NCI-H187 (cell line): ENCODE measurements at regions not wholly inside any gene's neighbourhood (a gene's known extent, or its start where the extent isn't known, plus 50 kb on each side); places are given as distances from the start of the nearest gene placed in this dataset.
"Not testable (repeated sequence)": the region's sequence is repeated elsewhere in the genome, so short reads cannot be mapped to it uniquely, and the experiment has no call there.

Source experiments
- DNase-seq, 2 experiments: peaks; one replicate each; lab custom pipeline; 2025; lab: John Stamatoyannopoulos, UW

GRCh38 chr9:108456903-108457302 lies 398.9 kb downstream of the ACTL7B start:
- DNase-seq: no peak

DNA sequence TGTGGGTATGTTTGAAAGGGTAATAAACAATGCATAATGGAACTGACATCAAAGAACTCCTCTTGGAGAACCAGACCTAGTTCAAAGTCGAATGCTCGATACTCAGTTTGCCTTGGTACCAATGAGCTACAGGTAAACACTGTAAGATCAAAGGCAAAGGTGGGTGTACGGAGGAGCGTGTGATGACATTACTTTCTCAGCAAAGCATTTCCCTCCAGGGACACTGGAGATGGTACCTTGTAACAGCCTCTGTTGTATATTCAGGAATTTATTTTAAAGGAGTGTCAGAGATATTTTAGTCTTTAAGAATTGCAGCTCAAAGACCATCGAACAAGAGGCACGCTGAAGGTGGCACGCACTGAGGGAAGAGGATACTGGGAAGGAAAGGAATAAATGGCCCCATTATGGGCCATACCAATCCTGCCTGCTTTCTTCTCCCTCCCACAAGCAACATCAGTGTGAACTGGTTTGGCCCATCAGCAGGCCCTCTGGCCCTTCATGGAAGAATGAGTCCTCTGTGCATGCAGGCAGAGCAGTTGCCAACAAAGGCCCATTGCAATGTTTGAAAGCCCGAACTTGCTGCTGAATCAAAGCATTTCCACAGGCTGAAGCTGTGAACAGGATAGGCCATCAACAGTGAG lies 410.2 kb downstream of the ACTL7B start:
- DNase-seq: no peak

DNA sequence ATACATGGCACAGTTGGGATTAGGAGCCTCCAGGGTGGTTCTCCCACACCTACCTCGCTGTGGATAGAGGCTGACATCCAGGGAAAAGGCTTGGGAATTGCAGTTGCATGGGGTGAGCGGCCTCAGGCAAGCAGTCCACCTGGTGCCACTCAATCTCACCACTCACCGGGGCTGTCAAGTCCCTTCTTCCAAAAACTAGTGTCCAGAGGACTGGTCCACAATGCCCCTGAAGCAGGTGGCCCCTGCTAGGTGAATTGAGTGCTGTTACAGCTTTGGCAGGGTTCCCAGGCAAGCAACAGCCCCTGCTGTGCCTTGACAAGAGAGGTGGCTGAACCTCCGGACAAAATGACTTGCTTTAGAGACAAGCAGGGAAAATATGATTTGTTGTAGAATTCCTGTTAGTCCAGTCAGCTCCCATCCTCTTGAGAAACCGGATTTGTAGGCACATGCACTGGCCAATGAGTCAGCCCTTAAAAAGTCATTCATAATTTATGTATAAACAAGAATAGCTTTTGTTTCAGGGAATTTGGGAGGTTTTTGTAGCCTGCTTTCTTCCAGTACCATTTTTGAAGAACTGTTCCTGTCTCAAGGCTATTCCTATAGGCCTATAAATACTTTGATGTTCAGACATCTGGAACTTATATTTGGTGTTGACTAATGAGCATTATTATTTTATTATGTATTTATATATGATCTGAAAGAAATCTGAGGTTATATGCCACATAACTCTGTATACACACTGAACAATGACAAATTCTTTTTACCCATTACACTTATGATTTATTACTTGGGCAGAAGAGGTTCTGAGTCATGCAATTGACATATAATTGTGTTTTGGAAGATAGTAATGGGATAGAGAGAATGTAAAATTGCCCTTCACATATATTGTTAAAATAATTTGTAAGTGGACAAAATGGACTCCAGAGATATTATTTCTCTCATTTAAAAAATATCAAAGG lies 411.1 kb downstream of the ACTL7B start:
- DNase-seq: no peak

DNA sequence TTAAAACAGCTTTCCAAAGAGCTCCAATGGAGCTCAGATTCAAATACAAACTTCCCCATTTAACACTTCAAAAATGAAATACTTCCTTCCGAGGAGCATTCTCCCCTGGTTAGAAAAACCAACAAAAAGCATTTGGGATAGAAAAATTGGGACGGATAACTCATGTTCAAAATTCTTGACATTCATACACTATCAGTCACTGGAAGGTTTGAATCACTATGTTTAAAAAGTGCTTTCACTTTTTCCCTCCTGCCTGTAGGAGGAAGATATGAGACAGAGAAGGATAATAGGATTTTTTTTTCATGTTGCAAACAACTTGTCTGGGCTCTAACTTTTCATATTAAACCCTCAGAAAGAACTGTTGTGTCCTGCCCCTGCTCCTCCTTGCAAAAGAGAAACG lies 412.0 kb downstream of the ACTL7B start:
- DNase-seq: no peak

GRCh38 chr9:108443019-108443633 lies 412.7 kb downstream of the ACTL7B start:
- no peak for DNase-seq

DNA sequence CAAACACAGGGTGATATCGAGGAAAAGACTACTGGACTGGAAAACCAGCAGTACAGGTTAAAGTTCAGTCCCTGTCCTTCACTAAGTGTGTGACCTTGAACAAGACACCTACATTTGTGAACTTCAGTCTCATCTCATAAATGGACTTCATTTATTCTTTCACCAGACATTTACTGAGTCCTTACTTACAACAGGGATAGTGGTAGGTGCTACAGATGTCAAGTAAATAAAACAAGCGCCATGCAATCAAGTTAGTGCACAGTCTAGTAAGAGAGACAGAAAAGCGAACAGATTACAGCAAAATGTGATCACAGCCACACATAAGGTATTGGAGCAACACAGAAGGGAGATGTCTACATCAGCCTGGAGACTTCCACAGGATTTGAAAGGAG lies 413.2 kb downstream of the ACTL7B start:
- DNase-seq: no peak

DNA sequence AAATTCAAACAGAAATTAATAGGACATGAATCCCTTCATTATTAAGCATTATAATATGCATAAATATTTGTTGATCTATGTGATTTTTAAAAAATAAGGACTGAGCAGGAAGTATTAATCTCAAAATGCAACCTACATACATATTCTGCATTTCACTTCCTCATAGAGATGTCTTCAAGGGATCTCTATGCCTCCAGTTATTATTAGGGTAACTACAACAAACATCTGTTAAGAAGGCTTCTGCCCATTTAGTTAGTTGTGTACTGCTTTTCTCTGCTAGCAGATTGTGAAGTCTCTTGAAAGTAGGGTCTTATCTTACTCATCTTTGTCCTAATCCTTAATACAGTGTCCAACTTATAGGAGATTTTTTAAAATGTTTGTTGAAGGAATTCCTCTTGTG lies 414.1 kb downstream of the ACTL7B start:
- no peak for DNase-seq

GRCh38 chr9:108441251-108441650 lies 414.5 kb downstream of the ACTL7B start:
- no peak for DNase-seq

GRCh38 chr9:108439947-108440346 lies 415.8 kb downstream of the ACTL7B start:
- DNase-seq: no peak

DNA sequence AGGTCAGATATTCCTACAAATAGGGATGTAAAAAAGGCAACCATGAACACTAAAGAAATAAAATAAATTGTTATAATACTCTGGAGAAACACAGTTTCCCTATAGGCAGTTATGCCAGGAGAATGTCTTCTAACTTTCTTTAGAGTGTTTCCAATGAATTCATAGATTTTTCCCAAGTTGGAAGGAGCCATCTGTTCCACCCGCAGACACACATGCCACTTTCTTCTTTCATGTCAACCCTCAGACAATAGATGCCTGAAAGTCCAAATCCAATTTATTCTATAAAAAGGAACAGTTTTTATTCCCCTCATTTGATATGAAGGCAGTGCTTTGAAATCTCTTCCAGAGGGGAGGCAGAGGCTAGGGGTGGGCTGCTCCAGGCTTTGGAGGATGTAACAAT lies 418.1 kb downstream of the ACTL7B start:
- DNase-seq: no peak

GRCh38 chr9:108436448-108436847 lies 419.3 kb downstream of the ACTL7B start:
- DNase-seq: no peak

DNA sequence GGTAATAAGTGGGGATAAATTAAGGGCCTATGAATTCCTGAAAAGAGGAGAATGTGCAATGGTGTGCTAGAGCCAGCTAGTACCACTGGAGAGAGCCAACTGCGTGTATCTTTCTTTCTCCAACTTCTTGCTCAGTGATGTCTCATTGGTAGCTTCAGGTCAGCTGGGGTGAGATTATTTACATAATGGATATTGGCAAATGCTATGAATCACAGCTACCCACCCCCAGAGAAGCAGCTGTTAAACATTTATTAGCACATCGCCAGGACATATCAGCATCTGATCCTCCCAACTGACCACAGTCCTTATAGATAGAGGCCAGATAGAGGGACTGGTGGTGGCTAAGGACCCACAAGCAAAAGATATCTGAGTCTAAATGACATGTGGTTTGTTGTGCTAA lies 421.3 kb downstream of the ACTL7B start:
- no peak for DNase-seq

GRCh38 chr9:108434036-108434435 lies 421.8 kb downstream of the ACTL7B start:
- DNase-seq: no peak

GRCh38 chr9:108430655-108431054 lies 425.1 kb downstream of the ACTL7B start:
- DNase-seq: no peak

GRCh38 chr9:108427751-108428150 lies 428.0 kb downstream of the ACTL7B start:
- no peak for DNase-seq

DNA sequence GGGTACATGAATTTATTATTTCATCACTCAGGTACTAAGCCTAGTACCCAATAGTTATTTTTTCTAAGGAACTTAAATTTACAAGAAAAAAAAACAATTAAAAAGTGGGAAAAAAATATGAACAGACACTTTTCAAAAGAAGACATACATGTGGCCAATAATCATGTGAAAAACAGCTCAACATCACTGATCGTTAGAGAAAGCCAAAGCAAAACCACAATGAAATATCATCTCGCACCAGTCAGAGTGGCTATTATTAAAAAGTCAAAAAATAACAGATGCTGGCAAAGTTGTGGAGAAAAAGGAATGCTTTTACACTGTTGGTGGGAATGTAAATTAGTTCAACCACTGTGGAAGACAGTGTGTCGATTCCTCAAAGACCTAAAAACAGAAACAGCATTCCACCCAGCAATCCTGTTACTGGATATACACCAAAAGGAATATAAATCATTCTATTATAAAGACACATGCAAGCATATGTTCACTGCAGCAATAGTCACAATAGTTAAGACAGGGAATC lies 429.3 kb downstream of the ACTL7B start:
- DNase-seq: not testable (repeated sequence)

GRCh38 chr9:108423433-108423832 lies 432.4 kb downstream of the ACTL7B start:
- no peak for DNase-seq

- DNase-seq: no peak
Measured at GRCh38 chr9:108419379-108419778, 436.4 kb downstream of the ACTL7B start.

- DNase-seq: no peak
Measured at GRCh38 chr9:108417726-108418125, 438.1 kb downstream of the ACTL7B start.

GRCh38 chr9:108417312-108417711 lies 438.5 kb downstream of the ACTL7B start:
- no peak for DNase-seq

DNA sequence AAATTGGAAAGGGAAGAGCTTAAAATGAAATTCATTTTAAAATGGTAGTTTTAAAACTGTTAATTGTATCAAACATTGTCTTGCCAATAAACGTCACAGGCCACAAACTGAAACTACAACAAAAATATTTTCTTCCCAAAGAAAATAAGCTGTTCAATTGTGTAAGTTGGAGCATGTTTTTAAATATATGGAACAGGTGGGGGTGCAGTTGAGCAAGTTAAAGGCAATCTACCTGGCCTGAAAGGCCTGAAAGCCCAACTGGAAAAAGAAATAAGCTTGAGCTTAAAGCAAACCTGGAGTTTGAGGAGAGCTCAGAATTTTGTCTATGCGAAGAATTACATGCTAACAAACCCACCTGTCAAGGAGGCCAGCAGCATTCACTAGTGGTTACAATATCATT lies 439.5 kb downstream of the ACTL7B start:
- no peak for DNase-seq

GRCh38 chr9:108413809-108414208 lies 442.0 kb downstream of the ACTL7B start:
- DNase-seq: no peak

DNA sequence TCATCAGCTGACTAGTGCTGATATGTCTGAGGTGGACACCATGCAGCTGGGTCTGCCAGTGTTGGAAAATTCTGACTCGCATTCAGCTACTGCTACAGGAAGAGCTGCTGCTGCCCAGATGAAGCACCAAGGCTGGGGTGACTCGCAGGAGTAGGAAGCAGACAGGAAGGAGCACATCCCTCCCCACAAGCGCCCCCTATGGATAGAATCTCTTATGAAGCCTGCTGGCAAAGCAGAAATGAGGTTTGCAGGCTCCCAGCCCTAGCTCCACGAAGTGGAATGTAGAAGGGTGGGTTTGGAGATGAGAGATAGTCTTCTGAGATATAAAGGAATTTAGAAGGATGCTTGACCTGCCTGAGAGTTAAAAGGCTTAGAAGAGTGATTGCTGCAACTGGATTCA lies 443.0 kb downstream of the ACTL7B start:
- DNase-seq: no peak
